HepG2 (cell line): ENCODE measurements at regions not wholly inside any gene's neighbourhood (a gene's known extent, or its start where the extent isn't known, plus 50 kb on each side); places are given as distances from the start of the nearest gene placed in this dataset.

Experiments used
- ATAC-seq: fragments of 200-7000 bp; cut with Tn5 transposase; 3 replicates; pipeline ENCODE4 v1.9.1; 2020; ENCODE audit warnings: mild to moderate bottlenecking, moderate library complexity
- BruUV-seq: library from RNA; stranded (reverse); fragments of 400-500 nt; replicated peaks from 2 replicates; lab custom pipeline; 2021; lab: Mats Ljungman, UMichigan
- CTCF ChIA-PET: fragments of 300-600 bp; formaldehyde crosslinking; extraction: SDS; loops from one replicate; lab custom pipeline; 2021; ENCODE audit warnings: low total read pairs, inconsistent platforms, low intra/inter-chr PET ratio; lab: Yijun Ruan, JAX
- POLR2A ChIA-PET: fragments of 350-600 bp; sonication (Branson Sonifier 250); formaldehyde crosslinking; loops from one replicate; lab custom pipeline; 2020; ENCODE audit warnings: antibody characterized with exemption, inconsistent platforms; lab: Yijun Ruan, JAX
- DNase-seq: peaks from one replicate; pipeline ENCODE4 v3.0.0-alpha.2; 2015; ENCODE audit warnings: low spot score
- FAIRE-seq: peaks from 3 replicates; lab custom pipeline; 2011; peaks lifted over from hg19 to GRCh38; lab: Jason Lieb, UNC
- H2AFZ ChIP-seq: one replicate; pipeline ENCODE4 v1.6.1; 2011; ENCODE audit warnings: low read length, inconsistent platforms
- H3K27ac ChIP-seq: fragments of 300-600 bp; 3 replicates; pipeline ENCODE4 v1.8.0; 2011; ENCODE audit warnings: mixed run types, mild to moderate bottlenecking, mixed read lengths, low read length, inconsistent platforms; ENCODE audit not compliant: insufficient read depth; ENCODE audit errors: extremely low read length
- H3K27me3 ChIP-seq, 2 experiments: fragments of 200-600 bp in 1 of 2; 2 replicates in 1 of 2; 3 replicates in 1 of 2; pipeline versions ENCODE4 v1.6.0 to v1.8.0; 2011; ENCODE audit warnings: low read length in 2 of 2, mild to moderate bottlenecking in 2 of 2, moderate library complexity in 2 of 2, inconsistent platforms in 1 of 2; ENCODE audit not compliant: insufficient read depth in 2 of 2, control insufficient read depth in 1 of 2
- H3K36me3 ChIP-seq, 2 experiments: fragments of 200-600 bp in 1 of 2; replicated peaks in 1 of 2; 2 replicates in 1 of 2; 3 replicates in 1 of 2; pipeline versions ENCODE4 v1.5.1 to v1.8.0; 2011; ENCODE audit warnings: low read length in 2 of 2, inconsistent platforms in 1 of 2; ENCODE audit not compliant: insufficient read depth in 2 of 2, control insufficient read depth in 1 of 2
- H3K4me1 ChIP-seq: 2 replicates; pipeline ENCODE4 v1.5.1; 2012; ENCODE audit warnings: low read length, inconsistent platforms; ENCODE audit not compliant: insufficient read depth
- H3K4me2 ChIP-seq: 2 replicates; pipeline ENCODE4 v1.6.0; 2011; ENCODE audit warnings: low read depth, low read length, inconsistent platforms
- H3K4me3 ChIP-seq, 3 experiments: fragments of 200-600 bp in 1 of 3; sonication (generic), shearing (Covaris generic) in 1 of 3; replicated peaks in 1 of 3; 2 replicates each; pipeline ENCODE4 v1.5.1; 2011 to 2016; ENCODE audit warnings: low read length in 3 of 3, inconsistent platforms in 2 of 3, low read depth in 2 of 3, mild to moderate bottlenecking in 2 of 3, control low read depth in 1 of 3, mixed read lengths in 1 of 3; ENCODE audit not compliant: insufficient read depth in 1 of 3
- H3K79me2 ChIP-seq: one replicate; pipeline ENCODE4 v1.6.1; 2011; ENCODE audit warnings: low read length, inconsistent platforms; ENCODE audit not compliant: insufficient read depth
- H3K9ac ChIP-seq: 2 replicates; pipeline ENCODE4 v1.6.0; 2011; ENCODE audit warnings: mild to moderate bottlenecking, low read depth, low read length, inconsistent platforms; ENCODE audit not compliant: insufficient read depth
- H3K9me3 ChIP-seq: 2 replicates; pipeline ENCODE4 v1.5.1; 2012; ENCODE audit warnings: mild to moderate bottlenecking, low read length
- H4K20me1 ChIP-seq: 2 replicates; pipeline ENCODE4 v1.6.0; 2011; ENCODE audit warnings: inconsistent platforms, mild to moderate bottlenecking, low read length, moderate library complexity; ENCODE audit not compliant: insufficient read depth
- CREB1 ChIP-seq, 2 experiments: fragments of 450-650 bp in 1 of 2; IDR thresholded peaks; 2 replicates each; pipeline ENCODE4 v1.6.1; 2016 to 2017; ENCODE audit warnings: control low read depth in 1 of 2, mild to moderate bottlenecking in 1 of 2, missing compliant biosample characterization in 1 of 2, missing genetic modification characterization in 1 of 2
- DNMT1 ChIP-seq: sonication (generic); formaldehyde crosslinking; IDR thresholded peaks from 2 replicates; pipeline ENCODE4 v1.5.1; 2020; ENCODE audit warnings: mild to moderate bottlenecking, missing genetic modification reagents
- KDM2A ChIP-seq: sonication (generic); formaldehyde crosslinking; IDR thresholded peaks from 2 replicates; pipeline ENCODE4 v1.4.0; 2020; ENCODE audit warnings: low read depth, missing genetic modification reagents, borderline replicate concordance
- POLR2AphosphoS2 ChIP-seq: IDR thresholded peaks from 2 replicates; pipeline ENCODE4 v1.6.1; 2011; ENCODE audit warnings: low read depth, low read length, improper control_type of control experiment
- SIN3A ChIP-seq: IDR thresholded peaks from 2 replicates; pipeline ENCODE4 v1.6.1; 2011; ENCODE audit warnings: low read depth, mild to moderate bottlenecking, control low read depth, low read length, borderline replicate concordance
- ZNF552 ChIP-seq: sonication (generic); formaldehyde crosslinking; IDR thresholded peaks from 2 replicates; pipeline ENCODE4 v1.9.0; 2022; ENCODE audit warnings: missing genetic modification reagents, mild to moderate bottlenecking, borderline replicate concordance
- WGBS: methylation state at CpG from one replicate; pipeline ENCODE4 v1.1.6; 2017; ENCODE audit warnings: low lambda C conversion rate; 5-methylcytosine and 5-hydroxymethylcytosine counted together
- in situ Hi-C: cut with HindIII; loops from 2 replicates; pipeline ENCODE4 v1.10.0; 2017; ENCODE audit warnings: low pct_unique_long_range_greater_than_20kb; ENCODE audit not compliant: extremely low pct_ligation_motif_present
- intact Hi-C: fragments of 100-400 bp; cut with micrococcal nuclease; formaldehyde crosslinking; loops from one replicate; pipeline ENCODE4 v1.10.0; 2022; ENCODE audit not compliant: unreplicated experiment
- TF ChIP-seq, protein P1 (sequence below): sonication (generic); formaldehyde crosslinking; conservative IDR thresholded peaks from 2 replicates; pipeline ENCODE4 v1.5.0; 2020; ENCODE audit warnings: missing genetic modification reagents

DNA sequence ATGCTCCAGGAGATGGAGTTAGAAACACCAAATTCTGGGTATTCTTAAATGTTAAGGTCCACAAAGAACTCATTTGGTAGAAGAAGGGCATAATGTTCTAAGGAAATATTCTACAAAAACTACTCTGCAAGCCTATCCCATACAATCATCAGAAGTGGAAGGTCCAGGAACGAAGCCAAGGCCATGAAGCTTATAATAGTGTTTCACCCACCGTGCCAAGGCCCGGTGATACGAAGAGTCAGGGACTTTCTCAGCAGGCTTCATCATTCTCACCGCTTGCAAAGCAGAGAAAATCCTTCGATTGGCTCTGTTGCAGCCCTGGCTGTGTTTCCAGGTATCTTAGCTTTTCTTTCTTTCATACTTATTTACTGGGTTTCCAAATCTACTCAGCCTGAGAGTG is 351.9 kb upstream of the CELF2 start (continued):
- no peak for TF ChIP-seq ZNF552 (CRISPR knock-in tag)
- TF ChIP-seq DNMT1 (CRISPR knock-in tag) = no peak

DNA sequence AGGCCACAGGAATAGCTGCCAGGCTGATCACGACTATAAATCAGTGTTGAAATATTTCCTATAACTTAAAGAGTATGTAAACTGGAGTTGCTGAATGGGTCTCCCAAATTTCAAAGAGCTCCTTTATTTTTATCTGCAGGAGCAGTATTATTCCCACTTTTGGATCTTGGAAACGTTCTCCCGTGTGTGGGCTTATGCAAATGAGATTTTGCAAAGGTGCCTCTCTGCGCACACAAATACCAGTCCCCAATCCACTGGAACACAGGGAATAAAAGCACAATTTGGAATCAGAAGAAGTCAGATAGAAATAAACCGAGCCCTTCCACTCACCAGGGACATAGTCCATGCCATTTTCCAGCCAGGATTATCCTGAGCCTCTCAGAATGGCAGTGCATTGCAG is 350.2 kb upstream of the CELF2 start:
- intact Hi-C loops = no loop called here
- FAIRE-seq (no peak), DNase-seq (no peak), ATAC-seq (no peak)
- no TSS peak for BruUV-seq
- H4K20me1 ChIP-seq = no peaks in the 10 kb centered on the region
- peaks cover 75% of the 10 kb centered on the region for H3K9me3 ChIP-seq
- H3K27me3 ChIP-seq = no peaks in the 10 kb centered on the region; a peak in 1 of 5 replicates
- ChIA-PET CTCF (no interaction called here), POLR2A (no interaction called here)
- no peaks in the 10 kb centered on the region for H3K4me1 ChIP-seq
- no peaks in the 10 kb centered on the region for H3K79me2 ChIP-seq
- H3K36me3 ChIP-seq = no peaks in the 10 kb centered on the region
- no peak overlapping the region for H3K27ac ChIP-seq
- WGBS = 3% methylated on average over 4 of the region's 5 CpGs
- H3K9ac ChIP-seq = no peak overlapping the region
- no peak overlapping the region for H3K4me3 ChIP-seq
- no peak for TF ChIP-seq SIN3A
- TF ChIP-seq POLR2AphosphoS2 = no peak
- no peak for TF ChIP-seq KDM2A (CRISPR knock-in tag)
- no peak for TF ChIP-seq CREB1 (IDR thresholded peaks at IDR 0.05)
- no peak for TF ChIP-seq CREB1 (CRISPR knock-in tag; IDR thresholded peaks at IDR 0.05)
- TF ChIP-seq, protein P1, sequence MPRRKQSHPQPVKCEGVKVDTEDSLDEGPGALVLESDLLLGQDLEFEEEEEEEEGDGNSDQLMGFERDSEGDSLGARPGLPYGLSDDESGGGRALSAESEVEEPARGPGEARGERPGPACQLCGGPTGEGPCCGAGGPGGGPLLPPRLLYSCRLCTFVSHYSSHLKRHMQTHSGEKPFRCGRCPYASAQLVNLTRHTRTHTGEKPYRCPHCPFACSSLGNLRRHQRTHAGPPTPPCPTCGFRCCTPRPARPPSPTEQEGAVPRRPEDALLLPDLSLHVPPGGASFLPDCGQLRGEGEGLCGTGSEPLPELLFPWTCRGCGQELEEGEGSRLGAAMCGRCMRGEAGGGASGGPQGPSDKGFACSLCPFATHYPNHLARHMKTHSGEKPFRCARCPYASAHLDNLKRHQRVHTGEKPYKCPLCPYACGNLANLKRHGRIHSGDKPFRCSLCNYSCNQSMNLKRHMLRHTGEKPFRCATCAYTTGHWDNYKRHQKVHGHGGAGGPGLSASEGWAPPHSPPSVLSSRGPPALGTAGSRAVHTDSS (CRISPR knock-in tag) = no peak
- in situ Hi-C loops = no loop called here
- H2AFZ ChIP-seq = no peak overlapping the region
- no peak overlapping the region for H3K4me2 ChIP-seq
